ENCODE measurements at regions not wholly inside any gene's neighbourhood (a gene's known extent, or its start where the extent isn't known, plus 50 kb on each side); places are given as distances from the start of the nearest gene placed in this dataset.

DNA sequence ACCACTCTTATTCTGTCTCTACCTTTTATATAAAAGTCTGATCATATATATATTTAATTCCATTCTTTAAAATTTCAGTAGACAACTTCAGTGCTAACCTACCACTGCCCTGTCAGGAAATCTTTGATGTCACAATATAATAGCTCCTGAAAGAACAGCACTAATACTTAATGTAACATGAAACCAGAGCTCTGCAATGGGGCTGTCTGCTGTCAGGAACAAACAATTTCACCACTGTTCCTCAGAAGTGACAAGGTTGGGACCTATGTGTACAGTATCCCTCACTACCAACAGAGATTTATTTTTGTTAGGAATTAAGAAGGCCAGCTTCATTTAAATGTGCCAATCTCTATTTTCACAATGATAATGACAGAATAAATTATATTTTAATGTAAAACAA lies 165.5 kb upstream of the C11orf58 start:
- TF ChIP-seq GATA3 (IDR thresholded peaks at IDR 0.05; ENCODE audit: low read depth, low read length) = no peak
- no peak for TF ChIP-seq GATA2 (IDR thresholded peaks at IDR 0.05; ENCODE audit: low read depth, low read length)
